ENCODE measurements at regions not wholly inside any gene's neighbourhood (a gene's known extent, or its start where the extent isn't known, plus 50 kb on each side); places are given as distances from the start of the nearest gene placed in this dataset.

- ChIA-PET POLR2A (ENCODE audit: partially characterized antibody) (no interaction called here), CTCF (ENCODE audit: partially characterized antibody) (interaction anchor here (2.3 kb wide), 1 partner anchor 340 kb away, joined by 6 read pairs; the partner anchor contains the start of gene TRPC7)
- no peak overlapping the region for H3K4me3 ChIP-seq (ENCODE audit: extremely low read depth in 1 of 4, insufficient read depth in 2 of 4, low read depth in 3 of 4, low read length in 4 of 4)
- H2AFZ ChIP-seq (ENCODE audit: low read length), result no peak overlapping the region
- H3K14ac ChIP-seq (ENCODE audit: insufficient read length), result no peak overlapping the region
- H2BK120ac ChIP-seq (replicated peaks; ENCODE audit: low read depth, low read length), result no peak overlapping the region
- H3K56ac ChIP-seq (replicated peaks; ENCODE audit: insufficient read length, low read depth, low read length), result no peak overlapping the region
- no peaks in the 10 kb centered on the region for H3K9me3 ChIP-seq (ENCODE audit: insufficient read depth in 2 of 2, low read depth in 1 of 2, low read length in 1 of 2)
- no peaks in the 10 kb centered on the region for H3K36me3 ChIP-seq (ENCODE audit: control insufficient read depth in 2 of 4, insufficient read depth in 4 of 4, low read length in 3 of 4)
- no peak overlapping the region for H3K23ac ChIP-seq (ENCODE audit: insufficient read length)
- H3K4me2 ChIP-seq (ENCODE audit: insufficient read depth in 1 of 2, low read depth in 2 of 2, low read length in 2 of 2), result no peak overlapping the region
- H4K5ac ChIP-seq (ENCODE audit: insufficient read length, low read depth, low read length), result no peak overlapping the region
- no peak overlapping the region for H3K9ac ChIP-seq (replicated peaks in 1 of 4; ENCODE audit: extremely low read depth in 1 of 4, low read depth in 3 of 4, low read length in 3 of 4)
- H4K20me1 ChIP-seq (replicated peaks in 1 of 2; ENCODE audit: control insufficient read depth in 1 of 2, insufficient read depth in 2 of 2, low read length in 2 of 2), result no peaks in the 10 kb centered on the region
- no peak overlapping the region for H2AK5ac ChIP-seq (ENCODE audit: low read depth, low read length)
- DNase-seq (ENCODE audit: low read depth in 1 of 2, low spot score in 2 of 2) (no peak), FAIRE-seq (no peak)
- no peaks in the 10 kb centered on the region for H3K27me3 ChIP-seq (replicated peaks in 1 of 4; ENCODE audit: control insufficient read depth in 3 of 4, extremely low read depth in 1 of 4, insufficient read depth in 3 of 4, low read length in 3 of 4)
- H3K79me2 ChIP-seq (ENCODE audit: control insufficient read depth in 1 of 2, insufficient read depth in 2 of 2, low read length in 2 of 2), result no peaks in the 10 kb centered on the region
- no peaks in the 10 kb centered on the region for H3K4me1 ChIP-seq (replicated peaks in 1 of 4; ENCODE audit: control insufficient read depth in 3 of 4, insufficient read depth in 4 of 4, low read length in 3 of 4)
- no peak overlapping the region for H4K8ac ChIP-seq (ENCODE audit: extremely low read depth, insufficient read depth, low read length)
- H2BK5ac ChIP-seq (ENCODE audit: low read depth, low read length), result no peak overlapping the region
- no peak overlapping the region for H3K18ac ChIP-seq (ENCODE audit: extremely low read depth, low read length)
- H2BK15ac ChIP-seq (ENCODE audit: low read length), result no peak overlapping the region
- no peaks in the 10 kb centered on the region for H3K79me1 ChIP-seq (ENCODE audit: low read depth, low read length)
- no peak overlapping the region for H3K27ac ChIP-seq (ENCODE audit: low read depth, low read length)
- 78% methylated on average over 1 of the region's 1 CpG; no CpG with 5 or more reads in 1 of the 2 experiments for WGBS, 2 experiments (ENCODE audit: extremely low coverage in 1 of 2, insufficient coverage in 1 of 2, insufficient read length in 1 of 2, insufficient replicate concordance in 2 of 2, low coverage in 1 of 2, low lambda C conversion rate in 2 of 2, missing lambda C conversion rate in 1 of 2)
- H4K91ac ChIP-seq (replicated peaks; ENCODE audit: insufficient read length, low read length), result no peak overlapping the region
- no peak overlapping the region for H3K4ac ChIP-seq (replicated peaks; ENCODE audit: insufficient read length, low read depth, low read length)
- no peak overlapping the region for H2BK12ac ChIP-seq (ENCODE audit: low read depth, low read length)
- H3K23me2 ChIP-seq (ENCODE audit: low read depth, low read length), result no peaks in the 10 kb centered on the region
- no peak overlapping the region for H2BK20ac ChIP-seq (ENCODE audit: low read length)
- TF ChIP-seq RNF2 (IDR thresholded peaks at IDR 0.05; ENCODE audit: borderline replicate concordance, low read depth, low read length, missing control alignments, poor library complexity, severe bottlenecking) (no peak), POU5F1 (IDR thresholded peaks at IDR 0.05; ENCODE audit: low read depth, low read length) (no peak), CEBPB (IDR thresholded peaks at IDR 0.05; ENCODE audit: low read depth, low read length) (no peak)
Observed at GRCh38 chr5:136703706-136704105, 338.4 kb upstream of the TRPC7 start.

Data from H1 (cell line).